Activated gamma-delta T cell treated with Interleukin-2 at 50 U/mL for 16 hours (primary cell): ENCODE measurements at regions not wholly inside any gene's neighbourhood (a gene's known extent, or its start where the extent isn't known, plus 50 kb on each side); places are given as distances from the start of the nearest gene placed in this dataset.

Experiments used
- DNase-seq: peaks from one replicate; pipeline ENCODE4 v3.0.0-alpha.2; 2020

- no peak for DNase-seq
Measured at GRCh38 chr10:4730998-4731397, 95.0 kb upstream of the AKR1E2 start.

- no peak for DNase-seq
Measured at GRCh38 chr10:4725917-4726606, 99.9 kb upstream of the AKR1E2 start.

GRCh38 chr10:4723860-4724259 is 102.1 kb upstream of the AKR1E2 start:
- no peak for DNase-seq

- no peak for DNase-seq
Measured at GRCh38 chr10:4721999-4722753, 103.8 kb upstream of the AKR1E2 start.

GRCh38 chr10:4720463-4720862 is 105.5 kb upstream of the AKR1E2 start:
- DNase-seq, result no peak

GRCh38 chr10:4719671-4720070 is 106.3 kb upstream of the AKR1E2 start:
- no peak for DNase-seq

- no peak for DNase-seq
Measured at GRCh38 chr10:4719036-4719435, 107.0 kb upstream of the AKR1E2 start.

- DNase-seq, result no peak
Measured at GRCh38 chr10:4718544-4718943, 107.5 kb upstream of the AKR1E2 start.

- no peak for DNase-seq
Measured at GRCh38 chr10:4717670-4718069, 108.3 kb upstream of the AKR1E2 start.

- no peak for DNase-seq
Measured at GRCh38 chr10:4710858-4711257, 115.1 kb upstream of the AKR1E2 start.

- no peak for DNase-seq
Measured at GRCh38 chr10:4708123-4708759, 117.8 kb upstream of the AKR1E2 start.

- DNase-seq, result no peak
Measured at GRCh38 chr10:4707221-4707620, 118.8 kb upstream of the AKR1E2 start.

- no peak for DNase-seq
Measured at GRCh38 chr10:4704034-4704545, 121.9 kb upstream of the AKR1E2 start.

- DNase-seq, result no peak
Measured at GRCh38 chr10:4701016-4701415, 125.0 kb upstream of the AKR1E2 start.

- no peak for DNase-seq
Measured at GRCh38 chr10:4699950-4700730, 125.9 kb upstream of the AKR1E2 start.

GRCh38 chr10:4698075-4698474 is 127.9 kb upstream of the AKR1E2 start:
- DNase-seq, result no peak

- no peak for DNase-seq
Measured at GRCh38 chr10:4696186-4696585, 129.8 kb upstream of the AKR1E2 start.

- DNase-seq, result no peak
Measured at GRCh38 chr10:4693967-4694366, 132.0 kb upstream of the AKR1E2 start.

- no peak for DNase-seq
Measured at GRCh38 chr10:4692206-4692605, 133.8 kb upstream of the AKR1E2 start.

- no peak for DNase-seq
Measured at GRCh38 chr10:4691776-4692175, 134.2 kb upstream of the AKR1E2 start.

- no peak for DNase-seq
Measured at GRCh38 chr10:4691301-4691700, 134.7 kb upstream of the AKR1E2 start.

GRCh38 chr10:4688601-4689000 is 137.4 kb upstream of the AKR1E2 start:
- DNase-seq, result no peak

GRCh38 chr10:4688168-4688567 is 137.8 kb upstream of the AKR1E2 start:
- no peak for DNase-seq
